Head of caudate nucleus (tissue), 42 donors: ENCODE measurements at regions not wholly inside any gene's neighbourhood (a gene's known extent, or its start where the extent isn't known, plus 50 kb on each side); places are given as distances from the start of the nearest gene placed in this dataset.

Experiments
- DNase-seq, 42 donors: peaks; one replicate each; pipeline versions ENCODE4 v3.0.0 to v3.0.0-alpha.2; 2020 to 2021; ENCODE audit warnings: mixed read lengths in 7 of 42
- intact Hi-C: fragments of 100-400 bp; cut with DNase I; formaldehyde crosslinking; loops from one replicate; pipeline ENCODE4 v1.15.0; 2022

GRCh38 chr10:4109469-4109868 is 324.5 kb upstream of the KLF6 start:
- no peak for DNase-seq
- intact Hi-C loops, result no loop called here

- intact Hi-C loops, result no loop called here
- DNase-seq, result no peak
These were observed 323.7 kb upstream of the KLF6 start for GRCh38 chr10:4108693-4109092.

DNA sequence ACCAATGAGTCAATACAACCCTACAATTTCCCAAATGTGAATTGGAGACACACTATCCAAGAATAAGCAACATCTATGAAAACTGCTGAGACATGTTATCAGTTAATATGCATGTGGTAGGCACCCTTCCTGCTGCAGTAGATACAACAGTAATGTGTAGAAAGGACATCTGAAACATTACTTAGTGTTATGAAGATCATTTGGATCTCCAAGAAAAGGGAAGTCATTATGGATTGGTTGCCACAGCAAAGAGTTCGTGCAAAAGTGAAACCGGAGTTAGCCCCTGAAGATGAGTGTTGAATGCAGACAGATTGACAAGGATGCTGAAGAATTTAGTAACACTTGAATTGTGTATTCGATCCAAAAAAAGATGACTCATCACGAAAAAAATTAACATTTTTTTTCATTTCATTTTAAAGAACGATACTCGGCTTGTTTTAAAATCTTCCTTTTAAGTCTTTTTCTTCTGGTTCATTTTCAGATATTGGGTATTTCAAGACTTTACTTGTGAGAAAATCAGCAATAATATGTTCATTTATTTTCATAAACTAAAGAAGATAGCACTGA is 322.4 kb upstream of the KLF6 start:
- no peak for DNase-seq
- intact Hi-C loops, result no loop called here

- intact Hi-C loops, result no loop called here
- DNase-seq, result no peak
These were observed 318.6 kb upstream of the KLF6 start for GRCh38 chr10:4103603-4104002.

DNA sequence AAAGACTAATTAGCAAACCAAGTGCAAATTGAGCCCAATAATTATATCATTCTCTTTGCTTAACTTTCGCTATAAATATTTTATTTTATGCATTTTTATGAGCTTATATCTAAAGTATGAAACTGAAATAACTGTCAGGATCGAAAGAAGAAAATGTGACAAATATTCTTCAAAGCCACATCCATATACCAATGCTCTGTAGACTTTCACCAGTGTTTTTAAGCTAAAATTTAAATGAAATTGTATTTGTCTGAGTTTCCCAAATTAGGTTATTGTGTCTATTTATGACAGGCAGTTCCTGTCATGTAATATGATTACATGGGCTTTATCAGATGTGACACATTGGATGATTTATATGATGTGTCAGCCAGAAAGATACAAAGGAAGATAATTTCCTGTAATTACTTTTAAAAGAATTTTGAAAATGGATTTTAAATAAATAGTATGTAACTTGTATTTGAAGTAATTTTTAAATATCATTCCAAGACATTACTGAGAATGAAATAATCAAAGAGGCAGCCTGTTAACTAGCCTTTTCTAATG is 317.9 kb upstream of the KLF6 start:
- intact Hi-C loops, result no loop called here
- DNase-seq, result no peak

GRCh38 chr10:4101918-4102654 is 317.1 kb upstream of the KLF6 start:
- intact Hi-C loops, result no loop called here
- DNase-seq, result no peak

- intact Hi-C loops, result no loop called here
- no peak for DNase-seq
These were observed 315.4 kb upstream of the KLF6 start for GRCh38 chr10:4100380-4100779.

GRCh38 chr10:4099202-4099601 is 314.2 kb upstream of the KLF6 start:
- DNase-seq, result no peak
- intact Hi-C loops, result no loop called here

- no peak for DNase-seq
- intact Hi-C loops, result no loop called here
These were observed 310.3 kb upstream of the KLF6 start for GRCh38 chr10:4095166-4095917.

DNA sequence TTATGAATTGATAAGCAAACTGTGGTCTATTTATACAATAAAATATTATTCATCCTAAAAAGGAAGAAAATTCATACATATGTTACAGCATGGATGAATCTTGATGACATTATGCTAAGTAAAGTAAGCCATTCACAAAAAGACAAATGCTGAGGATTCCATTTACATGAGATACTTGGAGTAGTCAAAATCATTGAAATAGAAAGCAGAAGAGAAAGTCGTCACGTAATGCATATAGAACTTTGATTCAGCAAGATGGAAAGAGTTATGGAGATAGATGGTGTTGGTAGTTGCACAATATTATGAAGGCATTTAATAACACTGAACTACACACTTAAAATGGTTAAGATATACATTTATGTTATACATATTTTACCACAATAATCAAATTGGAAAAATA is 309.7 kb upstream of the KLF6 start:
- intact Hi-C loops, result no loop called here
- DNase-seq, result no peak

DNA sequence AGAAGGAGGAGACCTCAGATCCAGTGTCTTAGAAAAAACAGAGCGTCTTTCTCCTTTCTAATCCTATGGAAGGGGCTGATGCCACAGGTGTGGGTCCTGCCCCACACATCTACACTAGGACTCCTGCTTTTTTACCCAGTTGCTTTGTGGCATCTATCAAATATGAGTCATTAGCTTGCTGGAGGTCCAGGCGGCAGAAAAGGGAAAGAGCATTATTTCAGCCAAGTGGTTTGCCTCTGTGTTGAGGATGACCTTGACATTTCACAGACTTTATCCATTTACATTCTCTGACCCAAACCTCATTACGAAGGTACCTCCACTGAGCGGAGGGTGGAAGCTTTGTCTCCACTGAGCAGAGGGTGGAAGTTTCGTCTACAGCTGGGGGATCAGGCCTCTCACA is 308.4 kb upstream of the KLF6 start:
- intact Hi-C loops, result no loop called here

GRCh38 chr10:4088354-4089066 is 303.5 kb upstream of the KLF6 start:
- intact Hi-C loops, result no loop called here
- no peak for DNase-seq

More for the DNA sequence above, 308.4 kb upstream of the KLF6 start:
- no peak for DNase-seq

DNA sequence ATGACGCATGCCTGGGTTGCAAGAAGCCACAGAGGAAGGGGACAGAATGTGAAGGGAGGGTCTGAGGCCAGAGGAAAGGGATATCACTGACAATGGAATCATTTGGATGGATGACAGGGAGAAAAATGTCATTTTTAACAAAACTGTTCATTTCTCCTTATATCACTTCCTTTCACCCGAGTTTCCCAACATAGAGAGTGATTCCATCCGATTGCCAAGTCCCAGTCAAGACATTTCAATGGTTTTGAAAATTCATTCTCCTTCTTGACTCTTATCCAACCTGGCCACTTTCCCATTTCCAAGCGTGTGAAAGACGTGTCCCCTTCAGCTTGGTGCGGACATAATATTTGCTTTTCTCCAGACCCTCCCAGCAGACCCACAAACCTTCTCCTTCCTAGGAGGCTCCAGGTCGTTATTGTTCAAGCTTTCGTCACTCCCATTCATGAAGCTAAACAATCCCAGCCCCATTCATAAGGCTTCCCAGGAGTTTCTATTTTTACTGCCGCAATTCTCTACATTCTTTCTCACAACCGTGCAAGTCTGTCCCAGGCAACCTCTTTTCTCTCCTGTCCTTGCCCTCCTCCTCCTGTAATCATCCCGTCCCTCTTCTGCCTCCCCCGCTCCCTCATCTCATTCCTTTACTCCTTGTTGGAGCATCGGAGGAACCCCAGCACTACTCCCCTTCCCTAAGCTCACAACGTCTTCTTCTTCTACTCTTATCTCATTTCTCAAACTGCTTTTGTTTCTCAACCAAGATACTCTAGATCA is 301.3 kb upstream of the KLF6 start:
- intact Hi-C loops, result no loop called here

DNA sequence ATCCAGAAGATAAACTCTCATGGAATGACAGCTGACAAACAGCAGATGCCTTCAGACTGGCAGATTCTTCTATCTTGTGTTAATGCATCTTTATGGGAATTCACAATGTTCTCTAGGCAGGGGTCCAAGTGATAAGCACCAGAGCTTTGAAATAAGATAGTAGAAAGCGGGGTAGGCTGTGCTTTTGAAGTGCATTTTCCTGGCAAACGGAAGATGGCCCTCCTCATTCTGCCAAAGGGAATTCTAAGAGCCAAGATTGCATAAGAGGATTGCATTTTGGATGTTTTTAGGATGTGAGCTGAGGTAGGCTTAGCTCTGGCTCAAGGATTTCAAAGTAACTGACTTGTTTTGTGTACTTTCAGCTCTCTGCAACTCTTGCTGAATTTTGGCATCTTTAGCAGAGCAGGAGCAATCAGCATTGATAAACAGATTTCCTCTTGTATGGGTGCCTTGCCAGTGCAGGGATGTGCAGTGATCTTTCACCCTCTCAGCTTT is 298.5 kb upstream of the KLF6 start:
- intact Hi-C loops, result no loop called here
- DNase-seq, result no peak

More for the DNA sequence above, 301.3 kb upstream of the KLF6 start:
- no peak for DNase-seq

- intact Hi-C loops, result no loop called here
- DNase-seq, result no peak
These were observed 297.9 kb upstream of the KLF6 start for GRCh38 chr10:4082861-4083260.

DNA sequence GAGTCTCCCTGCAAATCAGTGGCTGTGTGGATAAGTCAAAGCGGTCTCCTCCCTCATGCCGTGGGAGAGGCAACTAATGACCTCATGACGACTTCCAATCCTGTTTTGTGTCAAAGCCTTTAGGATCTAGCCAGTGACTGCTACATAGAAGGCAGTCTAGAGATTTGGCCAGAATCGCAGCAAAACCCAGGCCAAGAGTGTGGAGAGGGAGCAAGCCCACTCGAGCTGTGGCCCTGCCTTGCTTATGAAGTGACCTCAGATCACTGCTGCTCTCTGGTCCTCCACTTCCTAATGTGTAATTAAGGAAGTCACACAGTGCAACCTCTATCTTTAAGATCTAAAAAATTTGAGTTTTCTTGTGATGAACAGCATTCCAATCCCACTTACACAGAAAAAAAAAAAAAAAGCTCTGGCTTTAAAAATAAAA is 296.7 kb upstream of the KLF6 start:
- intact Hi-C loops, result no loop called here
- no peak for DNase-seq

- intact Hi-C loops, result no loop called here
- no peak for DNase-seq
These were observed 295.3 kb upstream of the KLF6 start for GRCh38 chr10:4080225-4080805.

DNA sequence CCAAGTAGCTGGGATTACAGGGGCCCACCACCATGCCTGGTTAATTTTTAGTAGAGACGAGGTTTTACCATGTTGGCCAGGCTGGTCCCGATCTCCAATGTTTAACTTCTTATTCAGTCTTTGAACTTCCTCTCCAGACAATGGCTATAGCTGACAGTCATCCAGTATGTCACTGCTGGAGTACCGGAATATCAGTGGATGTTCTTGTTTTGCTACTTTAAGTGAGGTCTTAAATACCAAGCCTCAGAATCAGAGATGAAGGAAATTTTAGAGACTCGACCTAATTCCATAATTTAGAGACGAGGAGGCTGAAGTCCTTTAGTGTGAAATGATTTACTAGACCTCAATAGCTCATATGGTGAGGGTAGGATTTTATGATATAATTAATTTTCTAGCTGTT is 294.8 kb upstream of the KLF6 start:
- intact Hi-C loops, result no loop called here

More for the DNA sequence above, 294.8 kb upstream of the KLF6 start:
- DNase-seq, result no peak
